ENCODE measurements at regions not wholly inside any gene's neighbourhood (a gene's known extent, or its start where the extent isn't known, plus 50 kb on each side); places are given as distances from the start of the nearest gene placed in this dataset.
A peak's percentile ranks its signal among the peaks of the same experiment; 100 is the strongest.
"Not testable (repeated sequence)": the region's sequence is repeated elsewhere in the genome, so short reads cannot be mapped to it uniquely, and the experiment has no call there.

- Mint-ChIP-seq H3K27me3 (no peaks in the 10 kb centered on the region), H3K4me3 (peak overlapping the region; percentile 94), H3K36me3 (ENCODE audit: low read depth) (peaks cover 21% of the 10 kb centered on the region), H3K4me1 (ENCODE audit: low read depth) (peaks cover 66% of the 10 kb centered on the region), H3K9me3 (no peaks in the 10 kb centered on the region), H3K27ac (peak overlapping the region; percentile 88)
- DNase-seq = no peak
These were observed 85.7 kb upstream of the RNF38 start for GRCh38 chr9:36485647-36486328.

- Mint-ChIP-seq H3K36me3 (ENCODE audit: low read depth) (peaks cover 21% of the 10 kb centered on the region), H3K27ac (peak overlapping the region; percentile 28), H3K4me1 (ENCODE audit: low read depth) (peaks cover 61% of the 10 kb centered on the region), H3K9me3 (no peaks in the 10 kb centered on the region), H3K27me3 (no peaks in the 10 kb centered on the region), H3K4me3 (no peak overlapping the region)
- DNase-seq = no peak
These were observed 84.1 kb upstream of the RNF38 start for GRCh38 chr9:36484124-36484523.

GRCh38 chr9:36479101-36479500 lies 79.0 kb upstream of the RNF38 start:
- Mint-ChIP-seq H3K27me3 (no peaks in the 10 kb centered on the region), H3K36me3 (ENCODE audit: low read depth) (peaks cover 19% of the 10 kb centered on the region), H3K27ac (peak overlapping the region; percentile 60), H3K4me3 (no peak overlapping the region), H3K9me3 (no peaks in the 10 kb centered on the region), H3K4me1 (ENCODE audit: low read depth) (peaks cover 37% of the 10 kb centered on the region)
- no peak for DNase-seq

- Mint-ChIP-seq H3K4me3 (no peak overlapping the region), H3K4me1 (ENCODE audit: low read depth) (peaks cover 42% of the 10 kb centered on the region)
These were observed 71.3 kb upstream of the RNF38 start for GRCh38 chr9:36471359-36471758.

GRCh38 chr9:36470643-36471290 lies 70.7 kb upstream of the RNF38 start:
- H3K4me1 Mint-ChIP-seq (ENCODE audit: low read depth) = peaks cover 42% of the 10 kb centered on the region
- H3K9me3 Mint-ChIP-seq = no peaks in the 10 kb centered on the region
- peak; percentile 62 for DNase-seq
- H3K27ac Mint-ChIP-seq = peak overlapping the region; percentile 90
- H3K36me3 Mint-ChIP-seq (ENCODE audit: low read depth) = peaks cover 17% of the 10 kb centered on the region
- H3K4me3 Mint-ChIP-seq = peak overlapping the region; percentile 66
- no peaks in the 10 kb centered on the region for H3K27me3 Mint-ChIP-seq

More at GRCh38 chr9:36471359-36471758, 71.3 kb upstream of the RNF38 start:
- Mint-ChIP-seq H3K36me3 (ENCODE audit: low read depth) (peaks cover 18% of the 10 kb centered on the region), H3K9me3 (no peaks in the 10 kb centered on the region), H3K27me3 (no peaks in the 10 kb centered on the region), H3K27ac (peak overlapping the region; percentile 90)
- no peak for DNase-seq

- Mint-ChIP-seq H3K9me3 (no peaks in the 10 kb centered on the region), H3K36me3 (ENCODE audit: low read depth) (peaks cover 21% of the 10 kb centered on the region), H3K27me3 (no peaks in the 10 kb centered on the region), H3K27ac (peak overlapping the region; percentile 78), H3K4me3 (no peak overlapping the region), H3K4me1 (ENCODE audit: low read depth) (peaks cover 53% of the 10 kb centered on the region)
- no peak for DNase-seq
These were observed 63.4 kb upstream of the RNF38 start for GRCh38 chr9:36463467-36463866.

- Mint-ChIP-seq H3K4me3 (no peak overlapping the region), H3K27me3 (no peaks in the 10 kb centered on the region), H3K27ac (no peak overlapping the region), H3K36me3 (ENCODE audit: low read depth) (peaks cover 21% of the 10 kb centered on the region), H3K4me1 (ENCODE audit: low read depth) (peaks cover 57% of the 10 kb centered on the region), H3K9me3 (no peaks in the 10 kb centered on the region)
- DNase-seq = no peak
These were observed 62.2 kb upstream of the RNF38 start for GRCh38 chr9:36462245-36462644.

- peaks cover 21% of the 10 kb centered on the region for H3K36me3 Mint-ChIP-seq (ENCODE audit: low read depth)
- peaks cover 66% of the 10 kb centered on the region for H3K4me1 Mint-ChIP-seq (ENCODE audit: low read depth)
- no peaks in the 10 kb centered on the region for H3K9me3 Mint-ChIP-seq
- no peak overlapping the region for H3K4me3 Mint-ChIP-seq
- no peaks in the 10 kb centered on the region for H3K27me3 Mint-ChIP-seq
- DNase-seq = no peak
- H3K27ac Mint-ChIP-seq = peak overlapping the region; percentile 45
These were observed 61.3 kb upstream of the RNF38 start for GRCh38 chr9:36461323-36461722.

- Mint-ChIP-seq H3K4me1 (ENCODE audit: low read depth) (peaks cover 71% of the 10 kb centered on the region), H3K27ac (peak overlapping the region; percentile 81), H3K36me3 (ENCODE audit: low read depth) (peaks cover 21% of the 10 kb centered on the region), H3K4me3 (peak overlapping the region; percentile 70)
- peak; percentile 75 for DNase-seq
- H3K9me3 Mint-ChIP-seq, H3K27me3 Mint-ChIP-seq: not testable (repeated sequence)
These were observed 58.4 kb upstream of the RNF38 start for GRCh38 chr9:36458430-36458915.

- peaks cover 65% of the 10 kb centered on the region for H3K4me1 Mint-ChIP-seq (ENCODE audit: low read depth)
These were observed 57.9 kb upstream of the RNF38 start for GRCh38 chr9:36457836-36458429.

GRCh38 chr9:36456480-36457065 lies 56.5 kb upstream of the RNF38 start:
- H3K27ac Mint-ChIP-seq = peak overlapping the region; percentile 28
- no peaks in the 10 kb centered on the region for H3K9me3 Mint-ChIP-seq
- no peak overlapping the region for H3K4me3 Mint-ChIP-seq
- DNase-seq = no peak
- H3K4me1 Mint-ChIP-seq (ENCODE audit: low read depth) = peaks cover 59% of the 10 kb centered on the region
- H3K27me3 Mint-ChIP-seq = no peaks in the 10 kb centered on the region
- peaks cover 9% of the 10 kb centered on the region for H3K36me3 Mint-ChIP-seq (ENCODE audit: low read depth)

More at GRCh38 chr9:36457836-36458429, 57.9 kb upstream of the RNF38 start:
- H3K9me3 Mint-ChIP-seq = no peaks in the 10 kb centered on the region
- H3K4me3 Mint-ChIP-seq = peak overlapping the region; percentile 70
- H3K27ac Mint-ChIP-seq = peak overlapping the region; percentile 81
- no peak for DNase-seq
- no peaks in the 10 kb centered on the region for H3K27me3 Mint-ChIP-seq
- peaks cover 15% of the 10 kb centered on the region for H3K36me3 Mint-ChIP-seq (ENCODE audit: low read depth)

GRCh38 chr9:36451949-36452348 lies 51.9 kb upstream of the RNF38 start:
- Mint-ChIP-seq H3K36me3 (ENCODE audit: low read depth) (peaks cover 2% of the 10 kb centered on the region), H3K9me3 (no peaks in the 10 kb centered on the region), H3K4me1 (ENCODE audit: low read depth) (peaks cover 34% of the 10 kb centered on the region), H3K27ac (peak overlapping the region; percentile 0), H3K4me3 (no peak overlapping the region), H3K27me3 (no peaks in the 10 kb centered on the region)
- DNase-seq = no peak

- peaks cover 26% of the 10 kb centered on the region for H3K4me1 Mint-ChIP-seq (ENCODE audit: low read depth)
- DNase-seq = no peak
- no peaks in the 10 kb centered on the region for H3K9me3 Mint-ChIP-seq
- H3K36me3 Mint-ChIP-seq (ENCODE audit: low read depth) = peaks cover 6% of the 10 kb centered on the region
- no peak overlapping the region for H3K4me3 Mint-ChIP-seq
- no peak overlapping the region for H3K27ac Mint-ChIP-seq
- no peaks in the 10 kb centered on the region for H3K27me3 Mint-ChIP-seq
These were observed 50.2 kb upstream of the RNF38 start for GRCh38 chr9:36450110-36450732.
